Left lung (tissue), 4 donors: ENCODE measurements at regions not wholly inside any gene's neighbourhood (a gene's known extent, or its start where the extent isn't known, plus 50 kb on each side); places are given as distances from the start of the nearest gene placed in this dataset.

Experiments
- ATAC-seq: fragments of 200-7000 bp; cut with Tn5 transposase; one replicate; pipeline ENCODE4 v1.9.1; 2020; ENCODE audit warnings: moderate library complexity
- DNase-seq, 4 donors: peaks; one replicate each; pipeline ENCODE4 v3.0.0-alpha.2; 2013 to 2020
- H3K27ac ChIP-seq, 2 donors: fragments of 200-600 bp; sonication (generic) in 1 of 2; one replicate each; pipeline versions ENCODE4 v1.5.0 to v1.8.0; 2020 to 2021
- H3K27me3 ChIP-seq, 2 donors: fragments of 200-600 bp; sonication (generic) in 1 of 2; one replicate each; pipeline versions ENCODE4 v1.5.0 to v1.8.0; 2020 to 2021
- H3K36me3 ChIP-seq, 2 donors: fragments of 200-600 bp; sonication (generic) in 1 of 2; one replicate each; pipeline versions ENCODE4 v1.5.0 to v1.8.0; 2020 to 2021
- H3K4me1 ChIP-seq, 2 donors: fragments of 200-600 bp; one replicate each; pipeline ENCODE4 v1.8.0; 2021
- H3K4me3 ChIP-seq, 2 donors: fragments of 200-600 bp; sonication (generic) in 1 of 2; one replicate each; pipeline versions ENCODE4 v1.5.0 to v1.8.0; 2020 to 2021; ENCODE audit warnings: mild to moderate bottlenecking in 1 of 2
- H3K9me3 ChIP-seq, 2 donors: fragments of 200-600 bp; sonication (generic) in 1 of 2; one replicate each; pipeline versions ENCODE4 v1.5.0 to v1.8.0; 2020 to 2021
- intact Hi-C, 2 donors: fragments of 100-400 bp; cut with DNase I; formaldehyde crosslinking; loops; one replicate each; pipeline versions ENCODE4 v1.11.2 to v1.14.2; 2022
- TF ChIP-seq, protein P1 (sequence below), 2 donors: fragments of 200-600 bp; sonication (generic) in 1 of 2; IDR thresholded peaks; one replicate each; pipeline versions ENCODE4 v1.5.0 to v1.8.0; 2021; ENCODE audit warnings: antibody characterized with exemption in 2 of 2
- donor health status: DM: no; HTN: yes; CAD: no.
- donor health status: DM: no; HTN: no; CAD: no.

DNA sequence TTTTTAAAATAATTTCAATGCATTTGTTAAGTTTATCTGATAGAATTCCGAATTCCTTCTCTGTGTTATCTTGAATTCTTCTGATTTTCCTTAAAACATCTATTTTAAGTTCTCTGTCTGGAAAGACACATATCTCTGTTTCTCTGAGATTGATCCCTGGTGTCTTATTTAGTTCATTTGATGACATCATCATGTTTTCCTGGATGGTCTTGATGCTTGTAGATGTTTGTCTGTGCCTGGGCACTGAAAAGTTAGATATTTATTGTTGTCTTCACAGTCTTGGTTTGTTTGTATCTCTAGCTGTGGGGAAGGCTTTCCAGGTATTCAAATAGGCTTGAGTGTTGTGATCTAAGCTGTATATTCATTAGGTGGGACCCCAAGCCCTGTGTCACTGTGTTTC lies 1028.8 kb downstream of the GLUD2 start:
- no peaks in the 10 kb centered on the region for H3K36me3 ChIP-seq
- H3K27ac ChIP-seq, result no peak overlapping the region
- H3K4me3 ChIP-seq, result no peak overlapping the region
- no peaks in the 10 kb centered on the region for H3K27me3 ChIP-seq
- no peak for ATAC-seq
- no peak for DNase-seq
- no peaks in the 10 kb centered on the region for H3K9me3 ChIP-seq
- intact Hi-C loops, result no loop called here
- H3K4me1 ChIP-seq, result no peaks in the 10 kb centered on the region
- TF ChIP-seq, protein P1, sequence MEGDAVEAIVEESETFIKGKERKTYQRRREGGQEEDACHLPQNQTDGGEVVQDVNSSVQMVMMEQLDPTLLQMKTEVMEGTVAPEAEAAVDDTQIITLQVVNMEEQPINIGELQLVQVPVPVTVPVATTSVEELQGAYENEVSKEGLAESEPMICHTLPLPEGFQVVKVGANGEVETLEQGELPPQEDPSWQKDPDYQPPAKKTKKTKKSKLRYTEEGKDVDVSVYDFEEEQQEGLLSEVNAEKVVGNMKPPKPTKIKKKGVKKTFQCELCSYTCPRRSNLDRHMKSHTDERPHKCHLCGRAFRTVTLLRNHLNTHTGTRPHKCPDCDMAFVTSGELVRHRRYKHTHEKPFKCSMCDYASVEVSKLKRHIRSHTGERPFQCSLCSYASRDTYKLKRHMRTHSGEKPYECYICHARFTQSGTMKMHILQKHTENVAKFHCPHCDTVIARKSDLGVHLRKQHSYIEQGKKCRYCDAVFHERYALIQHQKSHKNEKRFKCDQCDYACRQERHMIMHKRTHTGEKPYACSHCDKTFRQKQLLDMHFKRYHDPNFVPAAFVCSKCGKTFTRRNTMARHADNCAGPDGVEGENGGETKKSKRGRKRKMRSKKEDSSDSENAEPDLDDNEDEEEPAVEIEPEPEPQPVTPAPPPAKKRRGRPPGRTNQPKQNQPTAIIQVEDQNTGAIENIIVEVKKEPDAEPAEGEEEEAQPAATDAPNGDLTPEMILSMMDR (IDR thresholded peaks at IDR 0.05), result no peak

DNA sequence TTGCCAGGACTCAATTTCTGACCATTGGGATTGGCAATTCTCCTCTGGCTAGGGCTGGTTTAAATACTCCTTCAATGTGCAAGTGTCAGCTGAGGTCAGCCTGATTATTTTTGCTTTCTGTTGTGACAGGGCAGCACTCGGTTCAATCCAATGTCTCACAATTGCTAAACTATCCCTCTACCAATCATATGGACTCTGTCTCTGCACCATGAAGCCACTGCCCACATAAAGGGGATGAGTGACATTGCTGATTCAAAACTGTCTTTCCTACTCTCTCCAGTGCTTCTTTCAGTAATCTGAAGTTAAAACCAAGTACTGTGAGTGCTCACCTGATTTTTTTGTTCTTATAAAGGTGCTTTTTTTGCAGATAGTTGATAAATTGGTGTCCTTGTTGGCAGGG lies 1030.7 kb downstream of the GLUD2 start:
- no peaks in the 10 kb centered on the region for H3K27me3 ChIP-seq
- H3K9me3 ChIP-seq, result no peaks in the 10 kb centered on the region
- H3K4me1 ChIP-seq, result no peaks in the 10 kb centered on the region
- TF ChIP-seq, protein P1 (IDR thresholded peaks at IDR 0.05), result no peak
- ATAC-seq (no peak), DNase-seq (no peak)
- intact Hi-C loops, result no loop called here
- no peak overlapping the region for H3K4me3 ChIP-seq
- no peak overlapping the region for H3K27ac ChIP-seq
- H3K36me3 ChIP-seq, result no peaks in the 10 kb centered on the region

DNA sequence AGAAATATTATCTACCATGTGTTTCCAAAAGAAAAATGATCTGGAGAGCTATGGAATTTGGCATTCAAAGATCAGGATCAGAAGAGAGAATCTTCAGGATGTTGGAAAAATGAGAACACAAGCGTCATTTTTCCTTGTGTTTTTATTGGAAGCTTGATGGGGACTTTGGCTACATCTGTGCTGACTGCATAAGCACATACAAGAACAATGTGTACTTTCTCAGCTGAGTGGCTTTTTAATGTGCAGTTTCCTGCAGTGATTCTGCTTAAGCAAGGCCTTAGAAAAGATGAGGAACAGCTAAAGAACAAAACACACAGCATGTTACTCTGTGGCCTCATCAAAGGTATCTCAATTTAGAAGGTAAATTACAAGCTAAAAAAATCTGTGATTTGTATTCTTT lies 1039.9 kb downstream of the GLUD2 start:
- Histone ChIP-seq H3K9me3 (no peaks in the 10 kb centered on the region), H3K4me3 (no peak overlapping the region), H3K27ac (no peak overlapping the region), H3K4me1 (no peaks in the 10 kb centered on the region), H3K36me3 (no peaks in the 10 kb centered on the region), H3K27me3 (no peaks in the 10 kb centered on the region)
- DNase-seq (no peak), ATAC-seq (no peak)
- TF ChIP-seq, protein P1 (IDR thresholded peaks at IDR 0.05), result no peak
- intact Hi-C loops, result no loop called here

- Histone ChIP-seq H3K27me3 (no peaks in the 10 kb centered on the region), H3K9me3 (no peaks in the 10 kb centered on the region), H3K36me3 (no peaks in the 10 kb centered on the region), H3K4me3 (no peak overlapping the region), H3K4me1 (no peaks in the 10 kb centered on the region), H3K27ac (no peak overlapping the region)
- TF ChIP-seq, protein P1 (IDR thresholded peaks at IDR 0.05), result no peak
- ATAC-seq (no peak), DNase-seq (no peak)
- intact Hi-C loops, result no loop called here
Measured at GRCh38 chrX:122091571-122091970, 1044.2 kb downstream of the GLUD2 start.

- no peaks in the 10 kb centered on the region for H3K9me3 ChIP-seq
- no peak overlapping the region for H3K27ac ChIP-seq
- no peaks in the 10 kb centered on the region for H3K36me3 ChIP-seq
- no peaks in the 10 kb centered on the region for H3K27me3 ChIP-seq
- ATAC-seq (no peak), DNase-seq (no peak)
- TF ChIP-seq, protein P1 (IDR thresholded peaks at IDR 0.05), result no peak
- no peak overlapping the region for H3K4me3 ChIP-seq
- no peaks in the 10 kb centered on the region for H3K4me1 ChIP-seq
- intact Hi-C loops, result no loop called here
Measured at GRCh38 chrX:122092360-122092759, 1045.0 kb downstream of the GLUD2 start.
